HEK293T (cell line): ENCODE measurements at regions not wholly inside any gene's neighbourhood (a gene's known extent, or its start where the extent isn't known, plus 50 kb on each side); places are given as distances from the start of the nearest gene placed in this dataset.

ENCODE experiments used
- CTCF ChIA-PET: fragments of 350-600 bp; formaldehyde crosslinking; extraction: SDS; loops from one replicate; lab custom pipeline; 2021; ENCODE audit warnings: antibody characterized with exemption, inconsistent platforms; lab: Yijun Ruan, JAX
- POLR2A ChIA-PET: fragments of 350-600 bp; formaldehyde crosslinking; extraction: SDS; loops from one replicate; lab custom pipeline; 2020; ENCODE audit warnings: antibody characterized with exemption, inconsistent platforms; lab: Yijun Ruan, JAX
- DNase-seq: peaks from one replicate; pipeline ENCODE4 v3.0.0; 2012; ENCODE audit warnings: mixed read lengths; ENCODE audit errors: extremely low spot score
- ARNT ChIP-seq: fragments of 450-650 bp; IDR thresholded peaks from 2 replicates; pipeline ENCODE4 v1.6.1; 2017; ENCODE audit warnings: mild to moderate bottlenecking
- BHLHE40 ChIP-seq: fragments of 450-650 bp; IDR thresholded peaks from 2 replicates; pipeline ENCODE4 v1.6.1; 2016; ENCODE audit warnings: mild to moderate bottlenecking, moderate library complexity, borderline replicate concordance
- CTBP1 ChIP-seq: fragments of 450-650 bp; IDR thresholded peaks from 2 replicates; pipeline ENCODE4 v1.6.1; 2016; ENCODE audit warnings: borderline replicate concordance
- ELF4 ChIP-seq: fragments of 450-650 bp; IDR thresholded peaks from 2 replicates; pipeline ENCODE4 v1.6.1; 2017; ENCODE audit warnings: antibody characterized with exemption
- FOXA1 ChIP-seq: fragments of 450-650 bp; IDR thresholded peaks from 2 replicates; pipeline ENCODE4 v1.6.1; 2016; ENCODE audit warnings: mild to moderate bottlenecking
- FOXK2 ChIP-seq: fragments of 450-650 bp; IDR thresholded peaks from 2 replicates; pipeline ENCODE4 v1.6.1; 2016; ENCODE audit warnings: mild to moderate bottlenecking
- FOXM1 ChIP-seq: fragments of 450-650 bp; IDR thresholded peaks from 2 replicates; pipeline ENCODE4 v1.6.1; 2017; ENCODE audit warnings: mild to moderate bottlenecking, borderline replicate concordance
- HDGF ChIP-seq: fragments of 450-650 bp; IDR thresholded peaks from 2 replicates; pipeline ENCODE4 v1.6.1; 2017; ENCODE audit warnings: antibody characterized with exemption, borderline replicate concordance
- L3MBTL2 ChIP-seq: fragments of 450-650 bp; conservative IDR thresholded peaks from 2 replicates; pipeline ENCODE4 v1.6.1; 2016; ENCODE audit warnings: mild to moderate bottlenecking
- LEF1 ChIP-seq: fragments of 450-650 bp; IDR thresholded peaks from 2 replicates; pipeline ENCODE4 v1.6.1; 2017; ENCODE audit warnings: mild to moderate bottlenecking, borderline replicate concordance
- NFRKB ChIP-seq: fragments of 450-650 bp; IDR thresholded peaks from 2 replicates; pipeline ENCODE4 v1.6.1; 2016; ENCODE audit warnings: mild to moderate bottlenecking, moderate library complexity
- PKNOX1 ChIP-seq: fragments of 450-650 bp; IDR thresholded peaks from 2 replicates; pipeline ENCODE4 v1.6.1; 2016
- SP1 ChIP-seq: fragments of 450-650 bp; IDR thresholded peaks from 2 replicates; pipeline ENCODE4 v1.6.1; 2017
- SUZ12 ChIP-seq: fragments of 450-650 bp; IDR thresholded peaks from 2 replicates; pipeline ENCODE4 v1.6.1; 2016; ENCODE audit warnings: mild to moderate bottlenecking
- TARDBP ChIP-seq: fragments of 450-650 bp; IDR thresholded peaks from 2 replicates; pipeline ENCODE4 v1.6.1; 2016
- ZNF384 ChIP-seq: fragments of 450-650 bp; IDR thresholded peaks from 2 replicates; pipeline ENCODE4 v1.6.1; 2016

- POLR2A ChIA-PET: interaction anchor here (0.6 kb wide), 1 partner anchor 147 kb away, joined by 3 read pairs; no protein-coding TSS in a partner anchor
- no peak for DNase-seq
- TF ChIP-seq BHLHE40: no peak
- CTCF ChIA-PET: no interaction called here
Measured at GRCh38 chr1:87685311-87686135, 356.8 kb downstream of the LMO4 start.

- POLR2A ChIA-PET: no interaction called here
- TF ChIP-seq HDGF: no peak
- DNase-seq: no peak
- CTCF ChIA-PET: no interaction called here
Measured at GRCh38 chr1:87686136-87686495, 357.4 kb downstream of the LMO4 start.

- ChIA-PET POLR2A (no interaction called here), CTCF (no interaction called here)
- TF ChIP-seq L3MBTL2 (no peak), FOXK2 (no peak), BHLHE40 (no peak), TARDBP (no peak), NFRKB (no peak), SP1 (no peak), FOXM1 (no peak), SUZ12 (no peak), PKNOX1 (no peak), ELF4 (no peak), ZNF384 (no peak), HDGF (no peak), LEF1 (no peak), ARNT (no peak), CTBP1 (no peak), FOXA1 (no peak)
- no peak for DNase-seq
Measured at GRCh38 chr1:87686671-87687070, 358.0 kb downstream of the LMO4 start.

GRCh38 chr1:87688136-87688535, 359.5 kb downstream of the LMO4 start:
- ChIA-PET CTCF (no interaction called here), POLR2A (interaction anchor here (1.1 kb wide), 1 partner anchor 362 kb away, joined by 3 read pairs; no protein-coding TSS in a partner anchor)
- no peak for TF ChIP-seq CTBP1
- no peak for DNase-seq

GRCh38 chr1:87689487-87689886, 360.8 kb downstream of the LMO4 start:
- no peak for DNase-seq
- ChIA-PET POLR2A (no interaction called here), CTCF (no interaction called here)
- TF ChIP-seq SUZ12 (no peak), NFRKB (no peak), L3MBTL2 (no peak), CTBP1 (no peak), ARNT (no peak), FOXK2 (no peak), ZNF384 (no peak), TARDBP (no peak), BHLHE40 (no peak)

GRCh38 chr1:87696483-87696882, 367.8 kb downstream of the LMO4 start:
- POLR2A ChIA-PET: no interaction called here
- TF ChIP-seq CTBP1 (no peak), ELF4 (no peak)
- no peak for DNase-seq
- CTCF ChIA-PET: no interaction called here

- ChIA-PET POLR2A (no interaction called here), CTCF (no interaction called here)
- no peak for DNase-seq
- TF ChIP-seq NFRKB (no peak), L3MBTL2 (no peak), FOXA1 (no peak), FOXM1 (no peak), ARNT (no peak), HDGF (no peak), SUZ12 (no peak), SP1 (no peak), PKNOX1 (no peak), ELF4 (no peak), BHLHE40 (no peak), ZNF384 (no peak), FOXK2 (no peak), TARDBP (no peak), CTBP1 (no peak), LEF1 (no peak)
Measured at GRCh38 chr1:87702455-87702854, 373.8 kb downstream of the LMO4 start.

- ChIA-PET CTCF (no interaction called here), POLR2A (no interaction called here)
- TF ChIP-seq PKNOX1 (no peak), BHLHE40 (no peak), ARNT (no peak), ELF4 (no peak), LEF1 (no peak), FOXK2 (no peak), FOXM1 (no peak), SP1 (no peak), L3MBTL2 (no peak), NFRKB (no peak), CTBP1 (no peak), ZNF384 (no peak), TARDBP (no peak), HDGF (no peak), SUZ12 (no peak), FOXA1 (no peak)
- DNase-seq: no peak
Measured at GRCh38 chr1:87705233-87705632, 376.6 kb downstream of the LMO4 start.
